WERI-Rb-1 (cell line): ENCODE measurements at regions not wholly inside any gene's neighbourhood (a gene's known extent, or its start where the extent isn't known, plus 50 kb on each side); places are given as distances from the start of the nearest gene placed in this dataset.

ENCODE experiments used
- DNase-seq: peaks from one replicate; pipeline ENCODE4 v3.0.0-alpha.2; 2020
- H3K27ac ChIP-seq: fragments of 250-450 bp; sonication (Bioruptor Pico); 2 replicates; pipeline ENCODE4 v1.5.1; 2020; ENCODE audit warnings: mild to moderate bottlenecking, moderate library complexity
- H3K27me3 ChIP-seq: fragments of 250-450 bp; sonication (Bioruptor Pico); 2 replicates; pipeline ENCODE4 v1.5.1; 2021; ENCODE audit warnings: mild to moderate bottlenecking, low read depth, moderate library complexity; ENCODE audit not compliant: insufficient read depth, severe bottlenecking
- H3K36me3 ChIP-seq: fragments of 250-450 bp; sonication (Bioruptor Pico); 2 replicates; pipeline ENCODE4 v1.5.1; 2020; ENCODE audit warnings: mild to moderate bottlenecking, moderate library complexity
- H3K4me3 ChIP-seq: 2 replicates; pipeline ENCODE4 v1.5.1; 2011; ENCODE audit warnings: low read depth, mild to moderate bottlenecking, control low read depth, low read length
- H3K9me3 ChIP-seq: fragments of 250-450 bp; sonication (Bioruptor Pico); 2 replicates; pipeline ENCODE4 v1.5.1; 2021; ENCODE audit warnings: mild to moderate bottlenecking, moderate library complexity; ENCODE audit not compliant: severe bottlenecking
- CTCF ChIP-seq: IDR thresholded peaks from 2 replicates; pipeline ENCODE4 v1.5.1; 2011; ENCODE audit warnings: low read depth, mild to moderate bottlenecking, control low read depth, inconsistent platforms, low read length

DNA sequence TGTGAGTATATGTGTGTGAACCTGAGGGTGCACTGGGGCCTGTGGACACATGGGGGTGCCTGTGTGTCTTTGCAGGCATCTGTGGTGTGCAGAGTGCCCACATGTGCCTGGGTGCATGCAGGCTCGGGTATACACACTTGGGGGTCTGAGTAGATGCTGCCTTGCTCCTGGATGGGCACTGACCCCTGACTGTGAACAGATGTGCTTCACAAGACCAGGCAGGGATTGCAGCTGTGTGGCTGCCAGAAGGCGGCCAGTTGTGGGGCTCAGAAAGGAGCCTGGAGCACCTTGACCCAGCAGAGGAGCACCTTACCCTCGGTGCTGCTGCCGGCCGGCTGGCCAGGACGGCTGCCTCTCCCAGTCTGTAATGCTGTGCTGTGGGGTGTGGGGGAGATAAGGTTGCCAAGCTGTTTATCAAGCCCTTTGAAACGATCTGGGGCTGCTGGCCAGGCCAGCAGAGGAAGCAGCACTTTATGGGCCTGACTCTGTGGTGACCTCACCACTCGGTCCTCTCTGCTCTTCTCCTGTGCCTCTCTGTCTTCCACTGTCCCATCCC, 55.5 kb upstream of the MRPS22 start:
- no peaks in the 10 kb centered on the region for H3K9me3 ChIP-seq
- H3K27me3 ChIP-seq, result no peaks in the 10 kb centered on the region
- H3K4me3 ChIP-seq, result no peak overlapping the region
- peak; percentile 30 for TF ChIP-seq CTCF
- H3K36me3 ChIP-seq, result no peaks in the 10 kb centered on the region
- no peak overlapping the region for H3K27ac ChIP-seq
- DNase-seq, result no peak

GRCh38 chr3:139289860-139290524, 53.8 kb upstream of the MRPS22 start:
- H3K9me3 ChIP-seq, result no peaks in the 10 kb centered on the region
- no peak for TF ChIP-seq CTCF
- no peaks in the 10 kb centered on the region for H3K27me3 ChIP-seq
- no peak overlapping the region for H3K27ac ChIP-seq
- no peaks in the 10 kb centered on the region for H3K36me3 ChIP-seq
- DNase-seq, result no peak
- no peak overlapping the region for H3K4me3 ChIP-seq

GRCh38 chr3:139291276-139292051, 52.4 kb upstream of the MRPS22 start:
- Histone ChIP-seq H3K9me3 (no peaks in the 10 kb centered on the region), H3K27me3 (no peaks in the 10 kb centered on the region), H3K36me3 (no peaks in the 10 kb centered on the region), H3K27ac (no peak overlapping the region), H3K4me3 (no peak overlapping the region)
- TF ChIP-seq CTCF, result no peak
- DNase-seq, result no peak

DNA sequence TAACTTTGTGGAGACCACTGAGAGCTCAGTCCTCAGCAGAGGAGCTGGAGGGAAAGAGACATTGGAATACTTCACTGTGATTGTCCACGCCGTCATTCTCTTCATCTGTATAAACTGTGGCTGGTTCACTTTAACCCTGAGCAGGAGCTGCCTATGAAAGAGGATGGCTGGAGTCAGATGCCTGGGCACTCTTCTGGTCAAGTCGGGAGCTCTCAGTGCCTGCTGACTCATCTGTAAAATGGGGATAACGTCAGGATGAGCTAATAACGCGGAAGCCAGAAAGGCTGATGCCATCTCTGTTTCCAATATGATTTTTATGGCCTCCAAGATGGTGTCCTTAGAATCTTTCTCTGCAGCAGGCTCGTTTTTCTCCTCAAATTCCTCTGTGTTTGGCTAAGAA, 51.6 kb upstream of the MRPS22 start:
- H3K4me3 ChIP-seq, result no peak overlapping the region
- H3K27me3 ChIP-seq, result no peaks in the 10 kb centered on the region
- no peak for TF ChIP-seq CTCF
- H3K9me3 ChIP-seq, result no peaks in the 10 kb centered on the region
- DNase-seq, result no peak
- H3K36me3 ChIP-seq, result no peaks in the 10 kb centered on the region
- no peak overlapping the region for H3K27ac ChIP-seq

GRCh38 chr3:139292711-139293664, 50.8 kb upstream of the MRPS22 start:
- no peak overlapping the region for H3K4me3 ChIP-seq
- TF ChIP-seq CTCF, result no peak
- no peaks in the 10 kb centered on the region for H3K27me3 ChIP-seq
- no peaks in the 10 kb centered on the region for H3K36me3 ChIP-seq
- H3K9me3 ChIP-seq, result no peaks in the 10 kb centered on the region
- DNase-seq, result no peak
- H3K27ac ChIP-seq, result no peak overlapping the region
